IMR-90 (cell line): ENCODE measurements at regions not wholly inside any gene's neighbourhood (a gene's known extent, or its start where the extent isn't known, plus 50 kb on each side); places are given as distances from the start of the nearest gene placed in this dataset.

Source experiments
- BHLHE40 ChIP-seq: fragments of 150-350 bp; IDR thresholded peaks from 2 replicates; pipeline ENCODE4 v1.6.1; 2016; ENCODE audit warnings: mild to moderate bottlenecking, low read depth, low read length
- CEBPB ChIP-seq: IDR thresholded peaks from 2 replicates; pipeline ENCODE4 v1.6.1; 2012; ENCODE audit warnings: low read depth, low read length, improper control_type of control experiment
- FOS ChIP-seq: fragments of 150-350 bp; IDR thresholded peaks from 2 replicates; pipeline ENCODE4 v1.6.1; 2016; ENCODE audit warnings: low read depth, low read length
- POLR2A ChIP-seq: IDR thresholded peaks from 2 replicates; pipeline ENCODE4 v1.6.1; 2012; ENCODE audit warnings: mild to moderate bottlenecking, low read depth, low read length
- RAD21 ChIP-seq: IDR thresholded peaks from 2 replicates; pipeline ENCODE4 v1.6.1; 2012; ENCODE audit warnings: low read length, improper control_type of control experiment
- RCOR1 ChIP-seq: IDR thresholded peaks from 2 replicates; pipeline ENCODE4 v1.6.1; 2012; ENCODE audit warnings: mild to moderate bottlenecking, low read length, improper control_type of control experiment; ENCODE audit not compliant: insufficient replicate concordance
- SMC3 ChIP-seq: fragments of 150-350 bp; IDR thresholded peaks from 2 replicates; pipeline ENCODE4 v1.6.1; 2016; ENCODE audit warnings: low read depth, mild to moderate bottlenecking, antibody characterized with exemption, low read length, moderate library complexity
- TF ChIP-seq, protein P1 (sequence below): conservative IDR thresholded peaks from 2 replicates; pipeline ENCODE4 v1.5.1; 2012; ENCODE audit warnings: mild to moderate bottlenecking, low read depth, low read length, improper control_type of control experiment

DNA sequence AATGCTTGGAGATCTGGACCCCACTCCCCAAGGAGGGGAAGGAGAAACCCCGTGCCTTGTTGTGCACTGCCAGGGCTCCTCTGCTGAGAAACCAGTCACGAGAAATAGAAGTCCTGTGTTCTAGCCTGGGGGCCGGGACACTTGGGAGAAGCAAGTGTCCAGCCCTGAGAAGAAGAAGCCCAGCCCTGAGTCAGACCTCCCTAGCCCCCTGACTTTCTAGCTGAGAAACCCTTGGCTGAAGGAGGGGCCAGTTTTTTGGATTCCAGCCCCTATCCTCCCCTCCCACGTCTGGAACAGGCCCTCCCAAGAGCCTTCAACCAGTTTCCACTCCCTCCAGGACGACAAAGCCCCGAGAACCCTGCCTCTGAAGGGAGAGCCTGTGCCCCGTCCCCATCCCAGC, 100.5 kb downstream of the NAV1 start:
- TF ChIP-seq, protein P1, sequence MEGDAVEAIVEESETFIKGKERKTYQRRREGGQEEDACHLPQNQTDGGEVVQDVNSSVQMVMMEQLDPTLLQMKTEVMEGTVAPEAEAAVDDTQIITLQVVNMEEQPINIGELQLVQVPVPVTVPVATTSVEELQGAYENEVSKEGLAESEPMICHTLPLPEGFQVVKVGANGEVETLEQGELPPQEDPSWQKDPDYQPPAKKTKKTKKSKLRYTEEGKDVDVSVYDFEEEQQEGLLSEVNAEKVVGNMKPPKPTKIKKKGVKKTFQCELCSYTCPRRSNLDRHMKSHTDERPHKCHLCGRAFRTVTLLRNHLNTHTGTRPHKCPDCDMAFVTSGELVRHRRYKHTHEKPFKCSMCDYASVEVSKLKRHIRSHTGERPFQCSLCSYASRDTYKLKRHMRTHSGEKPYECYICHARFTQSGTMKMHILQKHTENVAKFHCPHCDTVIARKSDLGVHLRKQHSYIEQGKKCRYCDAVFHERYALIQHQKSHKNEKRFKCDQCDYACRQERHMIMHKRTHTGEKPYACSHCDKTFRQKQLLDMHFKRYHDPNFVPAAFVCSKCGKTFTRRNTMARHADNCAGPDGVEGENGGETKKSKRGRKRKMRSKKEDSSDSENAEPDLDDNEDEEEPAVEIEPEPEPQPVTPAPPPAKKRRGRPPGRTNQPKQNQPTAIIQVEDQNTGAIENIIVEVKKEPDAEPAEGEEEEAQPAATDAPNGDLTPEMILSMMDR, result no peak
- no peak for TF ChIP-seq POLR2A
- TF ChIP-seq SMC3, result no peak
- TF ChIP-seq FOS, result no peak
- TF ChIP-seq BHLHE40, result no peak
- no peak for TF ChIP-seq CEBPB
- no peak for TF ChIP-seq RAD21
- no peak for TF ChIP-seq RCOR1
